DMS114 treated with DMSO at 0.1 percent for 48 hours (cell line): ENCODE measurements at regions not wholly inside any gene's neighbourhood (a gene's known extent, or its start where the extent isn't known, plus 50 kb on each side); places are given as distances from the start of the nearest gene placed in this dataset.

Source experiments
- DNase-seq: peaks from one replicate; lab custom pipeline; 2025; ENCODE audit not compliant: unreplicated experiment; lab: John Stamatoyannopoulos, UW

- no peak for DNase-seq
Measured at GRCh38 chr7:42395607-42396006, 158.6 kb upstream of the GLI3 start.

GRCh38 chr7:42392826-42393225 is 155.8 kb upstream of the GLI3 start:
- no peak for DNase-seq

- no peak for DNase-seq
Measured at GRCh38 chr7:42389697-42390096, 152.7 kb upstream of the GLI3 start.

DNA sequence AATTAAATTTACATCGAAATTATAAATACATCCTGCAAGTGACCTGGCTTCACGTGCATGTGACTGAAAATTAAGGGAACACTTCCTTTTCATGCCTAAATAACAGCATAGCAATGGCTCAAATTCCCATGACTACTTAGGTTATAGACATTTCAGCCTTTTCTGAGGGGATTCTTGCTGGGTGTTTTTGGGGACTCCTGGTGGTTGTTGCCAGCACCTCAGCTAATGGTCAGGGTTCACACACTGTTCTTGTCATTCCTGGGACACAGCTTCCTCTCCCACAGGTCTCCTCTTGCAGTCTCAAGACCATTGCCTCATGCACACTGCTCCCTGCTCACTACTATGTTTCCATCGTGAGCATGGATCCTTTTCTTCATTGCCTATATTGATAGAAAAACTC is 148.9 kb upstream of the GLI3 start:
- DNase-seq = no peak

DNA sequence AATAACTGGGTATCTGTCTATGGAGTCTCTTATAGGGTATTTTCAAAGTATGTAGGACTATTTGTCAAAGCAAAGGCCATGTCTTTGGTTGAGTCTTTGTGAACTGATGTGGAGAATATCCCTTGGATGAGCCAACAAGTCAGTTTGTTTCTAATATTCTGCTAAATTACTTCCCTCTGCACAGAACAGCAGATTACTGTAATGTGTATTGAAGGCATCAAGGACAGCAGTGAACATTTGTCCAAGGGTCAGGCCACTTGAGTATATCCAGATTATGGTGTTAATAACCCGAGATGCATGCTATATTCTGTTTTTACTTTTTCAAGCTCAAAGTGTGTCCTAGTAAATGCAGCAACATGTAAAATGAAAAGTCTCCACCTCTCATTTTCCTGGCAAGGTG is 144.2 kb upstream of the GLI3 start:
- DNase-seq = no peak

GRCh38 chr7:42380401-42380800 is 143.4 kb upstream of the GLI3 start:
- no peak for DNase-seq

DNA sequence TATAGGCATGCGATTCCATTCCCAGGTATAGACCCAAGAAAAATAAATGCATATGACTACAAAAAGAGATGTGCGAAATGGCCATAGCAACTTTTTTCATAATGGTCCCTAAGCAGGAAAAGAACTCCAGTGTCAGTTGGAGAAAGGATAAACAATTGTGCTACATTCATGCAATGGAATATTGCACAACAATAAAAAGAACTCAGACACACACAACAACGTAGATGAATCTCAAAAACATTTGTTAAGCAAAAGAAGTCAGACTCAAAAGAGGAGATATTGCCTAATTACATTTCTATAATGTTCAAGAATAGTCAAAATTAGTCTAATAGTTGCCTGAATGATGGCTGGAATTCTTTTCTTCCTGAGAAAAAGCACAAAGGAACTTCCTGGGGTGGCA is 141.1 kb upstream of the GLI3 start:
- DNase-seq = no peak

DNA sequence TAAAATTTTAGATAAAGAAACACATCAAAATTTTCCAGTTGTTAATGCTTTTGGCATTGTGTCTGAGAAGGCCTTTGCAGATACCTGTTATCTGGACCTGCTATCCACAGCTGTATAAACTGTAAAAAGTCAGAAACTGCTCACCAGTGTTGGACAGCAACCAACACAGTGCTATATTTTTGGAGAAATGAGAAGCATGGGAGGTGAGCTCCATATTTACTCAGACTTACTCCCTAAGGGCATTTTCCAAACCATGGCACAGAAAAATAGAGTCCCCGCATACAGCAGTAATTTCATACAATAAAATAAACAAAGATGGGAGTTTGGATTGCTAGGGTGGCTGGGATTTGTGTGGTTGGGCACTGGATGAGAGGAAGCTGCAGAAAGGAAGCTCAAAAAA is 136.3 kb upstream of the GLI3 start:
- DNase-seq = no peak

DNA sequence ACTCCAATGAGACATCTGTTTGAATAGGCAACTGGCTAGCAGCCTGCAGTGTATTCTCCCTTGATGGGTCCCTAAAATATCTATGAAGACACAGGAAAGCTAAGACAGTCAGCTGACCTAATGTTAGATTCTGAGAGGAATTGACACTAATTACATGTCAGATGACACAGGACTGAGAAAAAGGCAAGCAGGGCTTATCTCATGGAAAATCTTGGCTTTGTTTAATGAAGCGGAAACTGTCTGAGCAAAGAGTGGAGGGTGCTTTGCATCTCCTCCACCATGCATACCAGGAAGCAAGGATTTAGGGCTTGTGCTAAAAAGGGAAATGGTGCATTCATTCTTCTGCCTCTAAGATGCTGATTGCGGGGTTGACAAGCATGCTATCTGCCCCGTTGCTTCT is 135.5 kb upstream of the GLI3 start:
- no peak for DNase-seq

DNA sequence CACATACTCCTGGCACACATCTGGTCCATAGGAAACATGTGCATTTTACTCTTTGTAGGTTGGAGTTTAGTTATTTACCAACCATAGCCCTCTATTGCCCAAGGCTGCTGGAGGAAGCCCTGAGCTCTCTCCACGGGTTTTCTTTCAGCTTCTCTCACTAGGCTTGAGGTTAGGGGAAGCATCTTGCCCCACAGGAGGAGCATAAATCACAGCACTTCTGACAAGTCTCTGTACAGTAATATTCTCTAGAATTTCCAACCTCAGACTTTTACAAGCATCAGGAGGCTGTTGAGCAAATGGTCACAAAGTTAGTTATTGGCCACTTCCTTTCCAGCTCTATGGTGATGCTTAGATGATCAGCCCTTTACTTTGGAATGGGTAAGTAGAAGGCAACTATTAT is 122.9 kb upstream of the GLI3 start:
- no peak for DNase-seq

DNA sequence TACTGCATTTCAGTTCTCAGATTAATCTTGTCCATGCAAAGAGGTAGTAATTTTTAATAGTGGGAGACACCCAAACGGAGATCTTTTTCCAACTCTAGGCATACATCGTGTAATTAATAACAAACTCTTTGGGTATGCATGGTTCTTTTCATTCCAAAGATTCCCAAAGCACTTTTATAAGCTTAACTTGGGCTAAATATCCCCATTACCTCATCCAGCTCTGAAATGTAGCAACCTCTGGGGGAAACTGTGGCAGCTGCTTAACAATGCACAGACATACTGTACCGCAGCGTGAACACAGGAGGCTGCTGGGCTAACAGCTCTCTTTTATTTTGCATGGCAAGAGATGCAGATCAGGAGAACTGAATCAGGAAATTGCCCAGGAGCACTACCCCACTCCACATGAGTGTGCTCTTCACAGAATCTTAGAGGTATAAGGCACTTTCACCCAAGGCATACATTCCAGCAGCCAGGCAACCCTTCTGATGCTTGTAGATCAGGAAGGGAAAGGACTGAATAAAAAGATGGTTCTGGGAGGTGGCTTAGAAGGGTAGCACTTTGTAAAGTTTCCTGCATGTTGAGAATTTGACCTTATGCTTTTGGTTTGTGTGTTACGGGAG is 114.4 kb upstream of the GLI3 start:
- no peak for DNase-seq

DNA sequence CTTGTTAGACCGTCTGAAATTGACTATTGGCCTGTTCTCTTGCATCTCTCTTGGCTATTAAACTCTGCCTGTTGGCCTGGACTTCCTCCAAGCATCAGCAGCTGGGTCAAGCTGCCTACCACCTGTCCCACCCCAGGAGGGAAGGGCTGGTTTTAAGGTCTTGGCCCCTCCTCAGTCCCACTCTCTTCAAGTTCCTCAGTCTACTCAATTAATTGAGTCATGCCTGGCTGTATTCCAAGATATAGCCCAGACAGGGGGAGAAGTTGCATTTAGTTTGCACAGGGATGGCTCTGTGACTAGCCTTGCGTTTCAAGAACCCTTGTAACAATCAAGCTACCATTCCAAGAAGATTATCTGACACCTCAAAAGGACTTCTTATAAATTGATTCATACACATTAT is 113.8 kb upstream of the GLI3 start:
- DNase-seq = no peak

GRCh38 chr7:42348631-42349030 is 111.6 kb upstream of the GLI3 start:
- no peak for DNase-seq

DNA sequence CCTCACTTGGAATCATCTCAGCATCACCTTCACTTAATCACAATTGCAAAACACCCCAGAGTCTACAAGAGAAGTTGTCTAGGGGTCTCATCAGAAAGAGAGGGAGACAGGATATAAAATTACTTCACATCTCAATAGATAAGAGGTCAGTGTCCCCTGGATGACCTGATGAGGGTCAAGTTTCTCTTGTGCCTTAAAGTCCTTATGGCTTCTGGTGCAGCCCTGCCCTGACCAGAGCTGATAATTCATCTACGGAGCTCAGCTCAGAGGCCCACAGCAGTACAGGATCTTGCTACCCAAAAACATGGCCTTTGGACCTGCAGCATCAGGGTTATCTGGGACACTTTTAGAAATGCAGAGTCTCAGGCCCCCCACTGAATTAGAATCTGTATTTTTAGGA is 111.1 kb upstream of the GLI3 start:
- no peak for DNase-seq

- no peak for DNase-seq
Measured at GRCh38 chr7:42347616-42348015, 110.6 kb upstream of the GLI3 start.

GRCh38 chr7:42345478-42346299 is 108.7 kb upstream of the GLI3 start:
- no peak for DNase-seq

DNA sequence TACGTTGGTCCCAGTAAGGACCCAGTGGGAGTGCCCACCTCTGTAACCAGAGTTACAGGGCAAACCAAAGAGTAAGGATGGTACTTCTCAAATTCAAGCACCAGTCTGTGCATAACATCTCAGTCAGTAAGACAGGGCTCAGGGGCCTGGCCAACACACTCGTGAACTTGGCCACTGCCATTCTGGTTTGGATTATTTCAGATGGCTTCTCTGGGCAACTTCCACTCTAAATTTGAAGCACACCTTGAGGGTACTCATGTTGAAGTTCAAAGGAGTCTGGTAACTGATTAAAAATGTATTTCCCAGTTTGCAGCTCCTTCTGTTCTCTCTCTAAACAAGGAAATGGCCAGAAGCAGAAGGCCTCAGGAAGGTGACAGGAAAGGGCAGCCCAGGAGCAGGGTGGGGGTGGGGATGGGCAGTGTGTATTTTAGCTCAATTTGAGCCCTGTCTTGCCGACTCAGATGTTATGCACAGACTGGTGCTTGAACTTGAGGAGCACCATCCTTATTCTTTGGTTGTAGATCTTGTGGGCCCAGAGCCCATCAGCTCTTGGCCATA is 107.3 kb upstream of the GLI3 start:
- DNase-seq = no peak

DNA sequence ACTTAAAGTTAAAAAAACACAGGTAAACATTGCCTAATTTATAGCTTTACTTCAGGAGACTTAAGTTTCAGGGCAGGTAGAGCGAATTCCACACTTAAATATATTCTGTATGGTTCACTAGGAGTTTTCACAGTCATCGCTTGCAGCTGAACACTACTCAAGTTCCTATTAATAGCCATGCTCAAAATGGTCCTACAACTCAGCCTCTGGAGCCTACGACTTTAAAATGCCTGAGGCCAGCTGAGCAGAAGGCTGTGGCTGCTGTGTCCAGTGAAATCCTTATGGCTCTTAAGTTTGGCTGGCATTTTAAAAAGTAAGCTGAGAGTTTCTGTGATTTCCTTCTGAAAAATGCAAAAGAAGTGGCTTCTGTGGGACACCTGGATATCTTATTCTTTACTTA is 105.4 kb upstream of the GLI3 start:
- DNase-seq = no peak

DNA sequence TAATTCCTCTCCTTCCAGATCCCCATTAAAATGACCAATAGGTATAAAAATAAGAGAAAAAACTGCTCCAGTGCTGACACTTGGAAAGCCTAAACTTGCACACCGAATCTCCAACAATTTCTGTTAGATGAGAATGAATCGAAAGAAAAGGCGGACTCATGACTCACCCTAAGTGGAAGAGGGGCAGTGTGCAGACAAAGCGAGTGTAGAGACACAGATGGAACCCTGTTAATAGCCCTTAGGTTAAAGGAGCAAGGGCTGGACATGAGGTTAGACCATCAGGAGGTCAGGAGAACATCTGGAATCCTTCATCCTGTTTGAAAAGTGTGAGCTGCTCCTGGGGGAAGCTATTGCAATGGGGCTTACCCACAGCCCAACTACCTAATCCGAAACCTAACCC is 103.4 kb upstream of the GLI3 start:
- DNase-seq = no peak

GRCh38 chr7:42338916-42339540 is 102.0 kb upstream of the GLI3 start:
- no peak for DNase-seq

DNA sequence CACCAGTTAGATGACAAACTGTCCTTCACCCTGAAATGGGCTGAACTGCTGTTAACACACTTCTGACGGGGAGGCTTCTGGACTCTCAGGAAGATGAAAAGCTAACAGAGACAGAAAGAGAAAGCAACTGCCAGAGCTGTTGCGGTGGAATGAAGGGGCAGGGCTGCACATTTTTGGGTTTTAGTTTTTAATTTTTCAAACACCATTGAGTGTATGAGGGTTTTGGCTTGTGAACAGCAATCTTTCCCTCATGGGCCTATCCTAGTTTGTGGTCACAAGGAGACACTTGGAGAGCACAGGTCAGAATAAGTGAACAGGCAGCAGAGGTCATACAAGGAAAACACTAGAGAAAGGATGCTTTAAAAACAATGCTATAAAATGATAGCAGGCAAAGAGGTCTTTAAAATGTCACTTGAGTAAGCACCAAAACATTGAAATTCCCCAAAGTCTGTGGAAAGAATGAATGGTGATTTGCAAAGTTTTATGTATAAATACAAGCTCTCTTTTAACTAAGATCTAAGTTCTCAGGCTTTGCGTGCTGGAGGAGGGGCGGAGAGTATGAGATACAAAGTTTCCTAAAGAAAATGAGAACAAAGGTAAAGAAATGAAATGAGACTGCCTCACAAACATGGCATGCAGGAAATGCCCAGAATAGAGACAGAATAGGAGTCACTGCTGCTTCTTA is 101.4 kb upstream of the GLI3 start:
- DNase-seq = no peak
